ENCODE measurements at regions not wholly inside any gene's neighbourhood (a gene's known extent, or its start where the extent isn't known, plus 50 kb on each side); places are given as distances from the start of the nearest gene placed in this dataset.

DNA sequence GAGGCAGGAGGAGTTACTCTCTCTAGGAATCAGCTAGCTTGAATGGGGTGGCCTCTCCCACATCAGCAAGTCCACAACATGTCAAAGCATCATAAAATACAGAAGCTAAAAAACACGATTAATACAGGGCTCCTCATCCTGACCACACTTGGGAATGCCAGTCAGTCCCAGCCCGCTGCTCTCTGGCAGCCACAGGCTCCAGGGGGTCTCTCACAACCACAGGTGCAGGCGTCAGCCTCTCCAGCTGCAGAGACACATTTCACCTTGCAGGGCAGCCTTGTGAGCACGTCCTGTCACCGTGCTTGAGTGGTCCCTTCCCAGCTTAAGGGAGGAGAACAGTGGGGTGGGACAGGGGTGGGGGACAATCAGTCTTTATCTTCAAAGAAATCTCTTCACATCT is 137.4 kb upstream of the SH3BP4 start:
- Histone ChIP-seq H3K4me3 (ENCODE audit: low read depth, low read length, poor library complexity, severe bottlenecking) (no peak overlapping the region), H3F3A (ENCODE audit: insufficient read depth, low read length) (no peaks in the 10 kb centered on the region), H3K79me2 (ENCODE audit: insufficient read depth, low read length) (no peaks in the 10 kb centered on the region), H3K27me3 (ENCODE audit: insufficient read depth, low read length) (no peaks in the 10 kb centered on the region), H3K9me3 (ENCODE audit: low read length) (no peaks in the 10 kb centered on the region), H3K9me2 (ENCODE audit: low read depth, low read length) (no peaks in the 10 kb centered on the region), H3K36me3 (ENCODE audit: insufficient read depth, low read length) (no peaks in the 10 kb centered on the region), H4K20me1 (ENCODE audit: insufficient read depth, low read length) (no peaks in the 10 kb centered on the region), H2AFZ (ENCODE audit: low read length) (no peak overlapping the region), H3K27ac (ENCODE audit: low read depth, low read length, poor library complexity, severe bottlenecking) (no peak overlapping the region), H3K9ac (ENCODE audit: low read length) (no peak overlapping the region), H3K4me2 (ENCODE audit: low read length) (no peak overlapping the region), H3K4me1 (ENCODE audit: insufficient read depth, low read length, severe bottlenecking) (no peaks in the 10 kb centered on the region)
- no peak for TF ChIP-seq EZH2 (IDR thresholded peaks at IDR 0.05; ENCODE audit: borderline replicate concordance, low read length)
- TF ChIP-seq, protein P1, sequence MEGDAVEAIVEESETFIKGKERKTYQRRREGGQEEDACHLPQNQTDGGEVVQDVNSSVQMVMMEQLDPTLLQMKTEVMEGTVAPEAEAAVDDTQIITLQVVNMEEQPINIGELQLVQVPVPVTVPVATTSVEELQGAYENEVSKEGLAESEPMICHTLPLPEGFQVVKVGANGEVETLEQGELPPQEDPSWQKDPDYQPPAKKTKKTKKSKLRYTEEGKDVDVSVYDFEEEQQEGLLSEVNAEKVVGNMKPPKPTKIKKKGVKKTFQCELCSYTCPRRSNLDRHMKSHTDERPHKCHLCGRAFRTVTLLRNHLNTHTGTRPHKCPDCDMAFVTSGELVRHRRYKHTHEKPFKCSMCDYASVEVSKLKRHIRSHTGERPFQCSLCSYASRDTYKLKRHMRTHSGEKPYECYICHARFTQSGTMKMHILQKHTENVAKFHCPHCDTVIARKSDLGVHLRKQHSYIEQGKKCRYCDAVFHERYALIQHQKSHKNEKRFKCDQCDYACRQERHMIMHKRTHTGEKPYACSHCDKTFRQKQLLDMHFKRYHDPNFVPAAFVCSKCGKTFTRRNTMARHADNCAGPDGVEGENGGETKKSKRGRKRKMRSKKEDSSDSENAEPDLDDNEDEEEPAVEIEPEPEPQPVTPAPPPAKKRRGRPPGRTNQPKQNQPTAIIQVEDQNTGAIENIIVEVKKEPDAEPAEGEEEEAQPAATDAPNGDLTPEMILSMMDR (IDR thresholded peaks at IDR 0.05; ENCODE audit: low read length): no peak

DNA sequence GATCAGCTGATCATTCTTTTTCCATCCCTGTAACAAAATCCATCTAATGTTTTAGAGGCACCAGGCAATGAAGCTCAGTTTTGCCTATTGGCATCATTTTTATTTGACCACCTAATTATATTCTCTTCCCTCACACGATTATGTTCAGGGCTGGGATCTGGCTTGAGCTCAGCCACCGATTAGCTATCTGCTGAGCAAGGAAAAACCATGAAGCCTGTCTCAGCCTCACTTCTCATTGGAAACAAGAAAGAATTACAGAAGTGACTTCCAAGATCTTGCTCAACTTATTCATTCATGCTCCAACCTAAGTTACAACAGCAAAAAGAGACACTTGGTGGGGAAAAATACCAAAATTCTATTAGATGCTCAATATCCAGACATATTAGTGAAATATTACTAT is 139.0 kb upstream of the SH3BP4 start:
- Histone ChIP-seq H3K27ac (ENCODE audit: low read depth, low read length, poor library complexity, severe bottlenecking) (no peak overlapping the region), H3K9me3 (ENCODE audit: low read length) (no peaks in the 10 kb centered on the region), H3K9ac (ENCODE audit: low read length) (no peak overlapping the region), H3F3A (ENCODE audit: insufficient read depth, low read length) (no peaks in the 10 kb centered on the region), H3K27me3 (ENCODE audit: insufficient read depth, low read length) (no peaks in the 10 kb centered on the region), H3K79me2 (ENCODE audit: insufficient read depth, low read length) (no peaks in the 10 kb centered on the region), H4K20me1 (ENCODE audit: insufficient read depth, low read length) (no peaks in the 10 kb centered on the region), H3K36me3 (ENCODE audit: insufficient read depth, low read length) (no peaks in the 10 kb centered on the region), H3K4me3 (ENCODE audit: low read depth, low read length, poor library complexity, severe bottlenecking) (no peak overlapping the region), H3K9me2 (ENCODE audit: low read depth, low read length) (no peaks in the 10 kb centered on the region), H3K4me2 (ENCODE audit: low read length) (no peak overlapping the region), H2AFZ (ENCODE audit: low read length) (no peak overlapping the region), H3K4me1 (ENCODE audit: insufficient read depth, low read length, severe bottlenecking) (no peaks in the 10 kb centered on the region)
- TF ChIP-seq EZH2 (IDR thresholded peaks at IDR 0.05; ENCODE audit: borderline replicate concordance, low read length): no peak
- TF ChIP-seq, protein P1 (IDR thresholded peaks at IDR 0.05; ENCODE audit: low read length): no peak

DNA sequence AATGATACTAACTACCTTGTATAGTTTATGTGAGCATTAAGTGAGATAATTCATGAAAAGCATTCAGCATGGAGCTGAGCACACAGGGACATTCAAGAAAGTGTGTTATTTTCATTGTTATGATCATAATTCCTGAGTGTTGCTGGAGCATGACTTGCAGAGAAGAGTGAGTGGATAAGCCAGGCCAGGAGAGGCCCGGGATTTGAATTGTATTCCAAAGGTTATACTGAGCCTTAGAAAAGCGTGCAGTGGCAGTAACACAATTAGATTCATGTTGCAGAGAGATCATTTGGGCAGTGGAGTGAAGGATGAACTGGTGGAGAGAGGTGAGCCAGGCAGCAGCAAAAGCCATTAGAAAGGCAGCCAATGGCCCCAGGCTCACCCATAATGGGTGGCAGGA is 142.9 kb upstream of the SH3BP4 start:
- Histone ChIP-seq H3K9me3 (ENCODE audit: low read length) (no peaks in the 10 kb centered on the region), H2AFZ (ENCODE audit: low read length) (no peak overlapping the region), H3K27me3 (ENCODE audit: insufficient read depth, low read length) (no peaks in the 10 kb centered on the region), H3K4me1 (ENCODE audit: insufficient read depth, low read length, severe bottlenecking) (no peaks in the 10 kb centered on the region), H3K79me2 (ENCODE audit: insufficient read depth, low read length) (no peaks in the 10 kb centered on the region), H3K4me3 (ENCODE audit: low read depth, low read length, poor library complexity, severe bottlenecking) (no peak overlapping the region), H3K4me2 (ENCODE audit: low read length) (no peak overlapping the region), H3K9ac (ENCODE audit: low read length) (no peak overlapping the region), H3K9me2 (ENCODE audit: low read depth, low read length) (no peaks in the 10 kb centered on the region), H3F3A (ENCODE audit: insufficient read depth, low read length) (no peaks in the 10 kb centered on the region), H4K20me1 (ENCODE audit: insufficient read depth, low read length) (no peaks in the 10 kb centered on the region), H3K27ac (ENCODE audit: low read depth, low read length, poor library complexity, severe bottlenecking) (no peak overlapping the region), H3K36me3 (ENCODE audit: insufficient read depth, low read length) (no peaks in the 10 kb centered on the region)
- TF ChIP-seq EZH2 (IDR thresholded peaks at IDR 0.05; ENCODE audit: borderline replicate concordance, low read length): no peak
- TF ChIP-seq, protein P1 (IDR thresholded peaks at IDR 0.05; ENCODE audit: low read length): no peak

Measured in OCI-LY1 (cell line).